GM21526 (cell line): ENCODE measurements at regions not wholly inside any gene's neighbourhood (a gene's known extent, or its start where the extent isn't known, plus 50 kb on each side); places are given as distances from the start of the nearest gene placed in this dataset.

Experiments
- ATAC-seq: cut with Tn5 transposase; IDR thresholded peaks from one replicate; pipeline ENCODE4 v1.9.1; 2021; ENCODE audit warnings: moderate library complexity; ENCODE audit not compliant: unreplicated experiment, low FRiP score

DNA sequence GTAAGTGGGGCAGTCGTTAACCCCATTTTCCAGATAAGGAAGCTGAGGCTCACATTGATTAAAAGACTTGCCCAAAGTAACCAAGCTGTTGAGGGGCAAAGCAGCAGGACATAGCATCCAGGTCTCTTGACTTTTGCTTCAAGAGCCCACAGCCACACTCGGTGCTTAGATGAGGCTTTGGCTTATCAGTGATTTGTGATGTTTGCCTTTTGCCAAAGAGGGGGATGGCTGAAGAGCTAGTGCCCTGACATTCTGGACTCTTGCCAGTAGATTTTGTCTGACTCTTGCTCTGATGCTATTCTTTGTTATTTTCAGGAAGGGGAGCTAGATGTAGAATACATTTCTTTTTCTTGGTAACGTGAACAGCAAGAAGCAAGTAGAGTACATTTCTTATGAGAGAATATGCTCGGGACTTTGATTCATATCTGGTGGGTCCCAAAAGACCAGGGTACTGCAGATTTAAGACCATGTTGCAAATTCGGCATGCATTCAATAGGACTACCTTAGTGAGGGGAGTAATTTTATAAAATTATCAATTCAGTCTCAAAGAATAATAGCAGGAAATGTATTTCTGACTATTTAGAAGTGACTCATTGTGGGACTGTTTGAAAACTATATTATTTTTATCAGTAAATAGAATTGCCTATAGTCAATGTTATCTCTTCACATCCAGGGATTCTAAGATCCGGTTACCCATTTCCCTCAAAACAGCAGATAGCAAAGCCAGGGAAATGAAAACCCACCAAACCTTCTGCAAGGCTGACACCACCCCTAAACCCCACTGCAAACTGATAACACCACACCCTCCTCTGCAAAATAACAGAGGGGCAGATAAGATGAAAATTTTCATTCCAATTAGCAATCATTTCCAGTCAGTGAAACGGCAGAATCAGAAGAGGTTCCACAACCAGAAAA lies 180.0 kb upstream of the BMPER start:
- ATAC-seq: no peak

DNA sequence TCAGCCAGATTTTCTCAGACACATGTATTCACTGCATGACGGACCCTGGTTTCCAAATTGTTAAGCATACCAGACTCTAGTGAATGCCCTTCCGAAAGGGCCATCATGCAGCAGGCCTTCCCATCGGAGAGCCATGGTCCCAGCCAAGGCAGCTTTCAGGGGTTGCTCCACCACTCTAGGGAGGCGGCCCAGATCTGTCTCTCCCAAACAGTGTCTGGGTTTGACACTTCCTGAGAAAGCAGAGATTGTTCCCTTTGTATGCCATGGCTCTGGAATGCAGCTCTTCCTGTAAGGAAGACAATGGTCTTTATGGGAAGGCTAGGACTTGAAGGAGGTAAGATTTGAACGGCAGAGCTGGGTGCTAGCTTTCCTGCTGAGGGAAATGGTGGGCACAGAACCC lies 178.8 kb upstream of the BMPER start:
- no peak for ATAC-seq

DNA sequence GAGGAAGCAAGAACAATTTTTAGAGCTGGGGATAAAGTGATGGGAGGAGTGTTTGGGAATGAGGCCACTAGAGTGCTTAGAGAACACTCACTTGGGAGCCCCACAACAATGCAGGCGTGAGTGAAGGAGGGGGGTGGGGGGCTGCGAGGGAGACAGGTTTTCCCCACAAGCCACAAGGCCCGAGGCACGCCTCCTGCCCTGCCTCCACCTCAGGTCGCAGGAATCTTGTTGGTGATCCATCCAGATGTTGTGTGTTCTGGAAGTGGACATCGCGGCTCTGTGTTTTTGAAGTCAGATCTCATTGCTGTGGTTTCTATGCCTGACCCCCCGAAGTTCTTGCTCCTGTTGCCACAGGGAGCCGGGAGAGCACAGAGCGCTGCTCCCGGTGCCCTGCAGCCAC lies 178.0 kb upstream of the BMPER start:
- ATAC-seq: no peak

DNA sequence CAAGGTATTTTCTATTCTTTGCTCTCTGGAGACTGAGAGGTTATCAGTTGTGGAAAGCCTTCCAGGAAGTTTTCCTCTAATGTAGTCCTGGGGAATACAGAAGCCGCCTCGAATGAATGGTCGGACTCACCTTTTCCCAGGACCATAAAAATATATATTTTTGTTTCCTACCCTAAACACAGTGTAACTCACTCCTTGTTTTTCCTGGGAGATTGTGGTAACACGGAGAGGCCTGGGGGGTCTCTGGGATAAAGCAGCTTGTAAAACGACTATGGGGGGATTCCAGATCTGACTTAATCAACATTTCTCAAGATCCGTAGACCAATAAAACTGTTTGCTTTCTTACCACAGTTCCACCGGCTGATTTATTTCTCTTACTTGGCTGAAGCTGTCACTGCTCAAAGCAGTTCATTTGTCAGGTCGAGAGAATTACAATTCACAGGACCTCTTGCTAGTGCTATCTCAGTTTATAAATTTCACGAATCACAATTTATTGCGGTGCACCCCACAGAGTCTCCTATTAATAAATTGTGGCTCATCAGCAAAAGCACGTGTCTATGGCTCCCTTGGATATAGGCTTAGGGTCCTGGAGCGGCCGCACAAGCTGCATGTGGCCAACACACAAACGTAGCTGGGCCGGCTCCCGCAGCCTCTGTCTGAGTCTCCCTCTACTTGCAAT lies 176.3 kb upstream of the BMPER start:
- no peak for ATAC-seq

DNA sequence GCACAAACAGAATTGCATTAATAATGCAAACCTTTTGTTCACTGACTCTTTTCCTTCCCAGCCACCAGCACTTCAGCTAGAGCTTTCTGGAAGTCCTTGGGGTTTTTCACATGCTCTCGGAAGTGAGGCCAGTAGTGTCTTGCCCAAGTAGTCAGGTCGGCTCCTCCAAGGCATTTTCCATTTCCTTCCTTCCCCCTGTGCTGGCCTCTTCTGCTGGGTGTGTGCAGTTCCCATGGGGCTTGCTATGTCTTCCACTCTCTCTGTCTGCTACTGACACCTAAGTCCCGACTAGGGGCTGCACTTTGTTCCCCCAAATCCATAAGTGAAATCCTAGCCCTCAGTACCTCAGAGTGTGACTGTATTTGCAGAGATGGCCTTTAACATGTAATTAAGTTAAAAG lies 175.6 kb upstream of the BMPER start:
- no peak for ATAC-seq

DNA sequence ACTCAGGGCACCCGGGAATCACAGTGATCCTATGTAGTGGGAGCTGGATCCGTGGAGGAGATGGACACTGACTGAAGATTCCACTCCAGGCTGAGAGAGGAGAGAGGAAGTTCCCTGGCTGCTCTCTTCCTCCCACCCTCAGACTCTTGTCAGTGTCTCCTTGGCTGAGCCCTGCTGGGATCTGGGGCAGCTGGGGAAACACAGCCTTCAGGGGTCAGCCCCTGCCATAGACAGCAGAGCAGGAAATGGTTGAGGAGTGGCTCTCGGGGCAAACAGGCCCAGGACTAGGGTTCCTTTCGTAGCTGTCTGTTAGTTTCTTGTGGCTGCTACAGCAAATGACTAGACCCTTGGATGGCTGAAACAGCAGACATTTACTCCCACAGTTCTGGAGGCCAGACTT lies 174.4 kb upstream of the BMPER start:
- ATAC-seq: no peak

DNA sequence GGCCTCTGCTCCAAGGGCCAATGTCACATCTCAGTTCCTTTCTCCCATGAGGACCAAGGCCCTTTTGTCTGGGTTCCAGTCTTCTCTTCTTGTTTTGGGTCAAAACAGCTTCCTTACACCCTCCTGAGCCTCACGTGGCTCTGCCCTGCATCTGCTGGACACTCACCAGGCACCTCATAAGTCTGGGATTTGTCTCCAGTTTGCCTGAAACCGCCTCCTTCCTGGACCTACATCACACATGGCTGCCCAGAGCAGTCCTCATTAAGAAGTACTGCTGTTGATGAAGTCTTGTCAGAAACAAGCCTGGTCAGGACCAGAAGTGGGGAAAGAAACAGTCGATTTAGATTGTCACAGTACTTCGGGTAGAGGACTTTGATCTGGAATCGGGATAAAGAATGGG lies 173.4 kb upstream of the BMPER start:
- no peak for ATAC-seq

DNA sequence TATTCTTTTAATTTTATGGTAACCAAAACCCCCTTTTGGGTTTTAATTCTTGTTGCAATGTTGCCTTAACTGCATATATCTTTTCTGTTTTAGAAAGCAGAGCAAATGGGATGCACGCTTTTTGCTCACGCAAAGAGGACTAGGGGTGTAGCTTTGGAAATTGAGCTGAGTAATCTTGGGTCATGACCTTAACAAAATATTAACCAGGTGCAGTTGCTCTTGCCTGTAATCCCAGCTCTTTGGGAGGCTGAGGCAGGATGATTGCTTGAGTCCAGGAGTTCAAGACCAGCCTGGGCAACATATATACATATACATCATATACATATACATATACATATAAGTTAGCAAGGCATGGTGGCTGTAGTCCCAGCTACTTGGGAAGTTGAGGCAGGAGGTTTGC lies 172.9 kb upstream of the BMPER start:
- no peak for ATAC-seq

DNA sequence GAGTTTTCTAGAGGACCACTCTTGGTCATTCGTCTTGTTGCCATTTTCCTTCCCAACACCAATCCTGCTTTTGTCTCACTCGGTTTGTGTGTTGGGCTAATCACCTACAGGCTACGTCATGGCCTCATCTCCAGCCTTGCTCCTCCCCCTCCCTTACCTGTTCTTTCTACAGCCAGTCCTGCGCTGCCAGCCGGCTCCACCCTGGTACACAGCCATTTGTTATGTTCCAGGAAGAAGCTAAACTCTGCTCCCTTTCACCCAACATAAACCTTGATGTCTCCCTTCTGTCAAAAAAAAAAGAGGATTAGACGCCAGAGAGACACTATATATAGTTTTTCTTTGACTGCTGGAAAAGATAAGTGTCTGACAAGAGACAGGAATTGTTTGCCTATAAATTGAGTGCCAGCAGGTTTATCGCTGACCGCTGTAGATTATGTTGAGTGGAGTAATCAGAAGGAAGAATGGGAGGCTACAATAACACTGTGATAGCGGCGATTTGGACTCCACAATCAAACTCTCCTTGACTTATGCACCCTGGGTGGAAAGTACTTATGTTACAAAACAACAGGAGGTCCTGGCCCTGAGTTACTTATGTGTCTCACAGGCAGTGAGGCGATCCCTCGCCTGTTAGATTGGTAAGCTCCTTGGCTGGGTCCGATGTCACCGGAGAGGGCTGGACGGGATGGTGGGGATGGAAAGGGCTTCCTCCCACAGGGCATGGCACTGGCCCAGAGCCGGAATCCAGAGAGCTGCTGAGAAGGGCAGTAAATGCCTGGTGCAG lies 171.3 kb upstream of the BMPER start:
- no peak for ATAC-seq

DNA sequence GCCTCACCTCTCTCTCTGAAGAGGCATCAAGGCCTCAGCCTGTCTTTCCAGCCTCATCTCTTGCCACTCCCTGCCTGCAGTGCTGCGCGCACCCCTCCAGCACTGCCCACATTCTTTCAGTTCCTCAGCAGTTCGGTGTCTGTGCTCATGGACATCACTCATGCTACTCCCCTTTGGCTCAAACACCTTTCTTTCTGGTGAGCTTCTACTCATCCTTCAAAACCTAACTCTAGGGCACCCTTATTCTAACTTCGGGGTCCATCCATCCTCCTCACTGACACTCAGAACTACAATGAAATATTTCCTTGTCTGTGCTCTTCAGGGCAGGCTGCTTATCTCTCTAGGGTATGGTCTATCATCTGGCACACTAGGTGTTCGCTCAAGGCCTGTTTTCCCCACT lies 169.9 kb upstream of the BMPER start:
- ATAC-seq: no peak

DNA sequence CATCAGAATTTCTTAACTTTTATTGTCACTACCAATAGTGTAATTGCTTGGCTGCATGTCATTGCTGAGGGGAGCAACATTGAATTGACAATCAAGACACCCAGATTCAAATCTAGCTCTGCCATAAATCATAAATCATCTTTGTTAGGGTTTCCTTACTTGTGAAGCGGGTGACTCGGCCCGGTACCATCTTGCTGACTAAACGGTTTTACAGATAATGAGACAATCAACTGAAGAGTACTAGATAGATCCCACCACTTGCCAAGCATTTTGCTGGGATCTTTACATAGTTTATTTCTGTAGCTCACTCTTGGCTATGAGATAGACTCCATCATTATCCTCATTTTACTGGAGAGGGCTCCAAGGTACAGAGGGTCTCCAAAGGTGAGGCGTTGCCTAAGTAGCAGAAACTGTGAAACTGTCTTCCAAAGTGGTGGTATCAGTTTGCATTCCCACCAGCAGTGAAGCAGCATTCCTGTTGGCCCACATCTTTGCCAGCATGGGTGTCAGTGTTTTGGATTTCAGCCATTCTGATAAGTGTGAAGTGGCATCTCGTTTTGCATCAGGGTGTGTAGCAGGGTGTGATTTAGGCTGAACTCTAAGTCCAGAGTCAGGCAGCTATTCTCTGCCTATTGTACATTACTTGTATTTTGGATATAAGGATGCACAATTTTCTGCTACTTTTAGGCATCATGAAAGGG lies 168.7 kb upstream of the BMPER start:
- no peak for ATAC-seq

DNA sequence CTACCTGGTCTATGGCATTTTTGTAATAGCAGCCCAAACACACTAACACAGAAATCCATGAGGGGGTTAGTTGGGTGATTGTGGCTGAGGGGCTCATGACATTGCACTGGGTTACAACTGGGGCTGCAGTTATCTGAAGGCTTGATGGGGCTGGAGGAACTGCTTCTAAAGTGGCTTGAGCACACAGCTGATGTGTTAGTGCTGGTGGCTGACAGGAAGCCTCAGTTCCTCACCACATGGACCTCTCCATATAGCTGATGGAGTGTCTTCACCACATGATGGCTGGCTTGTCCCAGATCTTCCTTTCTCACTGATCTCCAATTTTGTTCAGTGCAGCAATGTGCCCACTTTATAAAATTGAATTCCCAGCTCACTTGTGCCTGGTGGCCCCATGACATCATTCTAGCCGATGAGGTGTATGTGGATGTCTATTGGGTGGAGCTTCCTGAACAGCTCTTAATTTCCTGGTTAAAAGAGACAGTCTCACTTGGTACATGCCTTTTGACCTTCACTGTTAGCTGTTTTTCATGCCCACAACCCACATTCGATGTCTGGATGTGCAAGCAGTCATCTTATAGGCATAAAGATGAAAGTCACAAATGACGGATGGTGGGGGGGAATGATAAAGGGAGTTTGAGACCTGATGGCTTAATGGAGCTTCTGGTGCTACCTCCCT lies 166.9 kb upstream of the BMPER start:
- no peak for ATAC-seq

DNA sequence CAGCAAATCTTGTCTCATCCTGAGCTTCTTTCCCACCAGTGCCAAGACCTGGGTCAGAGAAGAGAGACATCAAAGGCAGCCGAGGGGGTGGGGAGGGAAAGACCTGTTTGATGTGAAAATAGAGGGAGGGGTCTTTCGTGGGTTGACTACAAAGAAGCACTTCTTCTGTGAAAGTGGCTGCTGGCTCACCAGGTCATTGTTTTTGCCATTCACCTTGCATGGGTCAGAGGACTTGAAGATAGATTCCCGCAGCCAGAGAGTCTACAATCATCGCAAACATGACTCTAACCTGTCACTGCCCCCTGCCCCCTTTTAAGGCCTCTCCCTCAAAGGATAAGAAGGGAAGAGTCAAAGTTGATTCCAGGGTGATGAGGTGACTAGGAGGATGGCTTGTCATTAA lies 166.1 kb upstream of the BMPER start:
- ATAC-seq: no peak

DNA sequence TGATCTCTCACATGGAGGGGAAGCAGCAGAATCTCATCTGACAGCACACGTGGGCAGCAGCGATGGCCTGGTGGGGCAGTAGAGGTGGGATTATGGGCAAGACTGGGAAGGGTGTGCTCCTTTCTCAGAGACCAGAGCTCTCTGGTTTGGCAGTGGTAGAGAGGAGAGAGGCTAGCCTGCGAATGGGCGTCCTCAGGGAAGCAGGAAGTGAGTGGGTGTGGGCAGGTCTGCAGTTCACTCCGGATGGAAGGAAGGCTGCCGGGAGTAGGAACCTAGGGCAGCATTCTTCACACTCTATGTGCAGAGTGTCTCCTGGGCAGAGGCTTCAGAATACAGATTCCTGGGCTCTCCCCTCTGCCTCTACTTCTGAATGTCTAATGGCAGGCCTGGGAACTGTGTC lies 162.8 kb upstream of the BMPER start:
- no peak for ATAC-seq

DNA sequence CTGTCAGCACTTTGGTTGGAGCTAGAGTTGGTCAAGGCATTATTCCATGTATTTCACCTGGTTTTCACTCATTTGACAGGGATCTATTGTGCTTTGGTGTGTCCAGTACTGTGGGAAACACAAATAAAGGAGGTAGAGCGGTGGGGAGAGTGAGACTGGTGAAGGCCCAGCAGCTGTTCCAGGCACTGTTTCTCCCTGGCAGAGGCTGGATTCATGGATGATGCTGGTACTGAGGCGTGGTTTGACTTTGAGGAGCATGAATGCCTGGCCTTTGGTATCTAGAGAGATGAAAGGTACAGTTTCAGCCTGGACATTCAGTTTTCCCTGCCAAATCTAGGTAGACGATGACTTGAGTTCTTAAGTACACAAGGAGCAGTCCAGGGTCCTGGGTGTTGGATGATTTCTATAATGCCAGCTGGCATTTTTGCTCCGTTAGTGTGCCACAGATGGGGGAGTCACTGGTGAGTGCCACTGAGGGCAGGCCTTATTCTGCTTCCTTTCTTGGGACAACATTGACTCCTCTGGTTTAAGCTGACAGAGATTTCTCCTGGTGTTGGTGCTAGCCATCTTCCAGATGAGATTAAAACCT lies 162.2 kb upstream of the BMPER start:
- ATAC-seq: no peak

DNA sequence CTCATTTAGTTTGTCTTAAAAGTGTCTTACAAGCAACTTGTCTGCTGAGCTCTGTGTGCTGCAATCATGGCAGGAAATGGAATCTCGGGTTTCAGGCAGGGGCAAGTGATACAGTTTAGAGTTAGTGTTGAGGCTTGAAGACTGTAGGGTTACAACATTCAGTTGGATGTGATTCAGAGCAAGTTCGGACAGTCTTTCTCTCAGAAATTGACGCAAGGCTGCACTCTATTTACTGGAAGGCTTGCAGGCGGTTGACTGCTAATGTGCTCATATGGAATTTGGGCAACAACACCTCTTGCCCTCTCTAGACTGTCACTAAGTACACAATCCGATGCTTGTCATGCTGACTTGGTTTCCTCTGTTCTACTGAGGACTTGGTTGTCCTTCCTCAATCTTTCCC lies 161.7 kb upstream of the BMPER start:
- ATAC-seq: no peak

DNA sequence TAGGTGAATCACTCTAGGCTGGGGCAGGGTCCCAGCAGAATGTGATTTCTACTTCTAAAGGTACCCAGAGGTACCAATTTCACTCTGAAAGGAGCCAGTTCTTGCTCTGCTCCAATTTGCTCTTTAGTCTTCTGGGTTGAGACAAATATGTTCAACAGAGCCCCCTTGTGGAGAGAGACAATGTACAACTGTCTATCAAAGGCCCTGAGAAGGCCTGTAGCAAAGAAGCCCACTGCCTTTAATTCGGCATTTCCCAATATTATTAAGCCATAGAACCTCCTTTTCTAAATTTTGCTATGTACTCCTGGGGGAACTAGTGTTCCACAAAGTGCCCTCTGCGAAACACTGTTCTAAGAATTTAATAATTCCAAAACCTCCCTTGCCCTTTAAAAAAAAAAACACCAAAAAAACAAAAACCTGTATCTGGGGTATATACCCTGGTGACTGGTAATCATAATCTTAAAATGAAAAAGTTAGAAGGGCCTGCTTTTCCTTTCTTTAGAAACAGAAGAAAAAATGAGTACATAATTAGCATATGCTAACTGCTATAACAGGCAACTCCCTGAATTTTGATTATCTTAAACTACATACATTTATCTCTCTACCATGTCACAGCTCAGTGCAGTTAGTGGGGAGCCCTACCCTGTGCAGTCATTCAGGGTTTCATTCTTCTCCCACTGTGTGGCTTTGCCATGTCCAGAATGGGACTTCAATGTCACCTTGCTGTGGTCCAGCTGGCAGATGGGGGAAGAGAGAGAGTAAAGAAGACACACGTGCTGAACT lies 160.9 kb upstream of the BMPER start:
- ATAC-seq: no peak

DNA sequence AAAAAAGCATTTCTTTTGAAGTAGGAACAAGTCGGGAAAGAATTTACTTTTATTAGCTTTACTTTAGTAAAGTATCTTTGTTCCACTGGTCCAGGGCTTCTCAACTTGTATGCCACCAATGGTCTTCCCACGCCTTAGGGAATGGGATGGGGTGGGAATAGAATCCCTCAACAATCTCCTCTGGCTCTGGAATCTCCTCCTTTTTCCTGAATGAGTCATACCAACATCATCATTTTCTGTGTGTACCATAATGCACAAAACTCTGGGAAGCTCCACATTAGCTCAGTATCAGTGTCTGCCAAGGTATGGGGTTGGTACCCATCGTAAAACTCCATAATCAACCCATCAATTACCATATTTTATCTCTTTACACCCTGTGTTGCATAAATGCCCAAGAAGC lies 159.4 kb upstream of the BMPER start:
- no peak for ATAC-seq

DNA sequence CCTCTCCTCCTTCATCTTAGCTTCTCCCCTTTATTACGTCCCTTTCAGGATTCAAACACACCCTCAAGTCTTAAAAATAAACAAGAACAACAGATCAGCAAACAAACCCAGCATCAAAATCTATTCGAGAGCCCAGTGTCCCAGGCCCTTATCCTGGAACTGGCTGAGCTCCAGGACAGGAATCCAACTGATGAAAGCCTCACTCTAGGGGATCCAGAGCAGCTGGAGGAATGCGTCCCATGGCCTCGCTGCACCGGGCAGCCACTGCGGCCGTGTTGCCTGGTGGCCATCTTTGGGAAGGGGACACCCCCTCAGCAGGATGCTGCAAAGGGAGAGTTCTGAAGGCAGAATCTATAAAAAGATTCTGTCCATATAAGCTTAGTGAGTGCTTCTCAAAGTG lies 156.5 kb upstream of the BMPER start:
- no peak for ATAC-seq
